ENCODE measurements at regions not wholly inside any gene's neighbourhood (a gene's known extent, or its start where the extent isn't known, plus 50 kb on each side); places are given as distances from the start of the nearest gene placed in this dataset.

GRCh38 chr15:61777689-61778088 is 282.6 kb downstream of the VPS13C start:
- no peak for DNase-seq
- no peaks in the 10 kb centered on the region for H3K36me3 ChIP-seq
- no peak overlapping the region for H3K27ac ChIP-seq
- TF ChIP-seq CTCF (IDR thresholded peaks at IDR 0.05; ENCODE audit: low read depth, low read length) = no peak
- H3K27me3 ChIP-seq (ENCODE audit: insufficient read depth, low read depth, severe bottlenecking) = no peaks in the 10 kb centered on the region
- no peaks in the 10 kb centered on the region for H3K9me3 ChIP-seq (ENCODE audit: severe bottlenecking)
- H3K4me3 ChIP-seq (ENCODE audit: low read depth, low read length) = no peak overlapping the region

GRCh38 chr15:61769557-61769956 is 290.7 kb downstream of the VPS13C start:
- H3K27me3 ChIP-seq (ENCODE audit: insufficient read depth, low read depth, severe bottlenecking) = no peaks in the 10 kb centered on the region
- H3K36me3 ChIP-seq = no peaks in the 10 kb centered on the region
- DNase-seq = no peak
- no peaks in the 10 kb centered on the region for H3K9me3 ChIP-seq (ENCODE audit: severe bottlenecking)
- H3K4me3 ChIP-seq (ENCODE audit: low read depth, low read length) = no peak overlapping the region
- H3K27ac ChIP-seq = no peak overlapping the region
- no peak for TF ChIP-seq CTCF (IDR thresholded peaks at IDR 0.05; ENCODE audit: low read depth, low read length)

GRCh38 chr15:61768131-61768530 is 292.1 kb downstream of the VPS13C start:
- H3K27me3 ChIP-seq (ENCODE audit: insufficient read depth, low read depth, severe bottlenecking) = no peaks in the 10 kb centered on the region
- no peak for DNase-seq
- TF ChIP-seq CTCF (IDR thresholded peaks at IDR 0.05; ENCODE audit: low read depth, low read length) = no peak
- H3K9me3 ChIP-seq (ENCODE audit: severe bottlenecking) = no peaks in the 10 kb centered on the region
- H3K36me3 ChIP-seq = no peaks in the 10 kb centered on the region
- no peak overlapping the region for H3K27ac ChIP-seq
- H3K4me3 ChIP-seq (ENCODE audit: low read depth, low read length) = no peak overlapping the region

GRCh38 chr15:61764981-61765380 is 295.3 kb downstream of the VPS13C start:
- DNase-seq = no peak

GRCh38 chr15:61764141-61764540 is 296.1 kb downstream of the VPS13C start:
- Histone ChIP-seq H3K27me3 (ENCODE audit: insufficient read depth, low read depth, severe bottlenecking) (no peaks in the 10 kb centered on the region), H3K4me3 (ENCODE audit: low read depth, low read length) (no peak overlapping the region), H3K36me3 (no peaks in the 10 kb centered on the region), H3K9me3 (ENCODE audit: severe bottlenecking) (no peaks in the 10 kb centered on the region), H3K27ac (no peak overlapping the region)
- no peak for DNase-seq
- TF ChIP-seq CTCF (IDR thresholded peaks at IDR 0.05; ENCODE audit: low read depth, low read length) = no peak

More at GRCh38 chr15:61764981-61765380, 295.3 kb downstream of the VPS13C start:
- no peak for TF ChIP-seq CTCF (IDR thresholded peaks at IDR 0.05; ENCODE audit: low read depth, low read length)
- H3K27me3 ChIP-seq (ENCODE audit: insufficient read depth, low read depth, severe bottlenecking) = no peaks in the 10 kb centered on the region
- H3K9me3 ChIP-seq (ENCODE audit: severe bottlenecking) = no peaks in the 10 kb centered on the region
- no peak overlapping the region for H3K4me3 ChIP-seq (ENCODE audit: low read depth, low read length)
- no peak overlapping the region for H3K27ac ChIP-seq
- H3K36me3 ChIP-seq = no peaks in the 10 kb centered on the region

GRCh38 chr15:61762676-61763075 is 297.6 kb downstream of the VPS13C start:
- no peaks in the 10 kb centered on the region for H3K36me3 ChIP-seq
- no peaks in the 10 kb centered on the region for H3K27me3 ChIP-seq (ENCODE audit: insufficient read depth, low read depth, severe bottlenecking)
- H3K27ac ChIP-seq = no peak overlapping the region
- no peak for DNase-seq
- no peak overlapping the region for H3K4me3 ChIP-seq (ENCODE audit: low read depth, low read length)
- TF ChIP-seq CTCF (IDR thresholded peaks at IDR 0.05; ENCODE audit: low read depth, low read length) = no peak
- H3K9me3 ChIP-seq (ENCODE audit: severe bottlenecking) = no peaks in the 10 kb centered on the region

All from WERI-Rb-1 (cell line).